HL-60 (cell line): ENCODE measurements at regions not wholly inside any gene's neighbourhood (a gene's known extent, or its start where the extent isn't known, plus 50 kb on each side); places are given as distances from the start of the nearest gene placed in this dataset.

Source experiments
- DNase-seq, 2 experiments: peaks; one replicate each; pipeline ENCODE4 v3.0.0-alpha.2; 2010 to 2020; ENCODE audit warnings: low read depth in 1 of 2, low spot score in 1 of 2
- H3K27ac ChIP-seq: fragments of 250-450 bp; sonication (Bioruptor Pico); replicated peaks from 2 replicates; pipeline ENCODE4 v1.5.1; 2020; ENCODE audit warnings: mild to moderate bottlenecking, moderate library complexity
- H3K27me3 ChIP-seq: fragments of 250-450 bp; sonication (Bioruptor Pico); 2 replicates; pipeline ENCODE4 v1.5.1; 2021; ENCODE audit warnings: mild to moderate bottlenecking, moderate library complexity; ENCODE audit not compliant: insufficient read depth, poor library complexity, severe bottlenecking
- H3K4me3 ChIP-seq: replicated peaks from 2 replicates; pipeline ENCODE4 v1.5.1; 2011; ENCODE audit warnings: mild to moderate bottlenecking, control low read depth, low read length; ENCODE audit not compliant: insufficient read depth
- GABPA ChIP-seq: IDR thresholded peaks from 2 replicates; pipeline ENCODE4 v1.6.1; 2012; ENCODE audit warnings: low read depth
- POLR2AphosphoS5 ChIP-seq: IDR thresholded peaks from 2 replicates; pipeline ENCODE4 v1.6.1; 2012; ENCODE audit warnings: low read depth
- SPI1 ChIP-seq: IDR thresholded peaks from 2 replicates; pipeline ENCODE4 v1.6.1; 2012; ENCODE audit warnings: low read depth, mild to moderate bottlenecking, borderline replicate concordance
- TF ChIP-seq, protein P1 (sequence below): IDR thresholded peaks from one replicate; pipeline ENCODE4 v1.5.1; 2011; ENCODE audit warnings: low read length, control low read depth, inconsistent platforms; ENCODE audit not compliant: insufficient read depth
- TF ChIP-seq, protein P2 (sequence below): IDR thresholded peaks from 2 replicates; pipeline ENCODE4 v1.6.1; 2012; ENCODE audit warnings: low read depth; ENCODE audit not compliant: insufficient replicate concordance

DNA sequence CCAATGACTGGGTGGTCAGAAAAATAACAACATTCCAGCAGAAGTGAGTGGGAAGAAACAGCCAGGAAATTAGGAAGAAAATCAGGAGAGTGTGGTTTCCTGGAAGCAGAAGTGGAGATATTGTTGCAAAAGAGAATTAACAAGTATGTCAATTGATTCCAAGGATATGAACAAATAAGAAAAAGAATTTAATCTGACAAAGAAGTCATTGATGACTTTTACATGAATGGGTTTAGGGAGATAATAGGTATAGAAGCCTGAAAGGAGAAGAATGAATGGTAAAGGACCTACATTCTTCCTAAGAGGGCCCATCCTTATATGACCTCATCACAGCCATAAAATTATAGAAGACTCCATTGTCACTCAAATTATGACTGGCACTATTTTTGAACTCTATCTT lies 1440.1 kb downstream of the OTOL1 start:
- no peak for DNase-seq
- TF ChIP-seq, protein P1, sequence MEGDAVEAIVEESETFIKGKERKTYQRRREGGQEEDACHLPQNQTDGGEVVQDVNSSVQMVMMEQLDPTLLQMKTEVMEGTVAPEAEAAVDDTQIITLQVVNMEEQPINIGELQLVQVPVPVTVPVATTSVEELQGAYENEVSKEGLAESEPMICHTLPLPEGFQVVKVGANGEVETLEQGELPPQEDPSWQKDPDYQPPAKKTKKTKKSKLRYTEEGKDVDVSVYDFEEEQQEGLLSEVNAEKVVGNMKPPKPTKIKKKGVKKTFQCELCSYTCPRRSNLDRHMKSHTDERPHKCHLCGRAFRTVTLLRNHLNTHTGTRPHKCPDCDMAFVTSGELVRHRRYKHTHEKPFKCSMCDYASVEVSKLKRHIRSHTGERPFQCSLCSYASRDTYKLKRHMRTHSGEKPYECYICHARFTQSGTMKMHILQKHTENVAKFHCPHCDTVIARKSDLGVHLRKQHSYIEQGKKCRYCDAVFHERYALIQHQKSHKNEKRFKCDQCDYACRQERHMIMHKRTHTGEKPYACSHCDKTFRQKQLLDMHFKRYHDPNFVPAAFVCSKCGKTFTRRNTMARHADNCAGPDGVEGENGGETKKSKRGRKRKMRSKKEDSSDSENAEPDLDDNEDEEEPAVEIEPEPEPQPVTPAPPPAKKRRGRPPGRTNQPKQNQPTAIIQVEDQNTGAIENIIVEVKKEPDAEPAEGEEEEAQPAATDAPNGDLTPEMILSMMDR: no peak
- TF ChIP-seq, protein P2, sequence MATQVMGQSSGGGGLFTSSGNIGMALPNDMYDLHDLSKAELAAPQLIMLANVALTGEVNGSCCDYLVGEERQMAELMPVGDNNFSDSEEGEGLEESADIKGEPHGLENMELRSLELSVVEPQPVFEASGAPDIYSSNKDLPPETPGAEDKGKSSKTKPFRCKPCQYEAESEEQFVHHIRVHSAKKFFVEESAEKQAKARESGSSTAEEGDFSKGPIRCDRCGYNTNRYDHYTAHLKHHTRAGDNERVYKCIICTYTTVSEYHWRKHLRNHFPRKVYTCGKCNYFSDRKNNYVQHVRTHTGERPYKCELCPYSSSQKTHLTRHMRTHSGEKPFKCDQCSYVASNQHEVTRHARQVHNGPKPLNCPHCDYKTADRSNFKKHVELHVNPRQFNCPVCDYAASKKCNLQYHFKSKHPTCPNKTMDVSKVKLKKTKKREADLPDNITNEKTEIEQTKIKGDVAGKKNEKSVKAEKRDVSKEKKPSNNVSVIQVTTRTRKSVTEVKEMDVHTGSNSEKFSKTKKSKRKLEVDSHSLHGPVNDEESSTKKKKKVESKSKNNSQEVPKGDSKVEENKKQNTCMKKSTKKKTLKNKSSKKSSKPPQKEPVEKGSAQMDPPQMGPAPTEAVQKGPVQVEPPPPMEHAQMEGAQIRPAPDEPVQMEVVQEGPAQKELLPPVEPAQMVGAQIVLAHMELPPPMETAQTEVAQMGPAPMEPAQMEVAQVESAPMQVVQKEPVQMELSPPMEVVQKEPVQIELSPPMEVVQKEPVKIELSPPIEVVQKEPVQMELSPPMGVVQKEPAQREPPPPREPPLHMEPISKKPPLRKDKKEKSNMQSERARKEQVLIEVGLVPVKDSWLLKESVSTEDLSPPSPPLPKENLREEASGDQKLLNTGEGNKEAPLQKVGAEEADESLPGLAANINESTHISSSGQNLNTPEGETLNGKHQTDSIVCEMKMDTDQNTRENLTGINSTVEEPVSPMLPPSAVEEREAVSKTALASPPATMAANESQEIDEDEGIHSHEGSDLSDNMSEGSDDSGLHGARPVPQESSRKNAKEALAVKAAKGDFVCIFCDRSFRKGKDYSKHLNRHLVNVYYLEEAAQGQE: no peak
- TF ChIP-seq SPI1 (no peak), POLR2AphosphoS5 (no peak), GABPA (no peak)
- H3K27me3 ChIP-seq: no peaks in the 10 kb centered on the region
- no peak overlapping the region for H3K4me3 ChIP-seq
- H3K27ac ChIP-seq: no peak overlapping the region

DNA sequence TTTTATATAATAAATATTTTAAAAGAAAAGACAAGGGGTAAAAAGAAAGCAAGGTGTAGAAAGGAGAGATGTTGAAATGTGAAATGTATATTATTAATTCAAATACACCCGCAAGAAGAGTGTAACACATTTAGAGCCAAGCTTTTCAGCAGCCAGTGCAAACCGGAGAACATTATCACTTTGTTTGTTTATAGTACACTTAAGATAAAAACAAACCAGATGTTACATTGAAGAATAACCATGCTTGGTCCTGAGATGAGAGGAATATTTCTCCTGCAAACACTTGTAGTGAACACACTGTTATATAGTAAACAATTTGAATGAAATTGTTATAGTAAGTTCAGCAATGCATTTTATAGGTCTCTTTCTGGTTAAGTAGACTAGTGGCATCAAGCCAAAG lies 1441.5 kb downstream of the OTOL1 start:
- DNase-seq: no peak
- Histone ChIP-seq H3K4me3 (no peak overlapping the region), H3K27me3 (no peaks in the 10 kb centered on the region), H3K27ac (no peak overlapping the region)
- TF ChIP-seq POLR2AphosphoS5 (no peak), SPI1 (no peak), GABPA (no peak)
- TF ChIP-seq, protein P1: no peak
- TF ChIP-seq, protein P2: no peak

DNA sequence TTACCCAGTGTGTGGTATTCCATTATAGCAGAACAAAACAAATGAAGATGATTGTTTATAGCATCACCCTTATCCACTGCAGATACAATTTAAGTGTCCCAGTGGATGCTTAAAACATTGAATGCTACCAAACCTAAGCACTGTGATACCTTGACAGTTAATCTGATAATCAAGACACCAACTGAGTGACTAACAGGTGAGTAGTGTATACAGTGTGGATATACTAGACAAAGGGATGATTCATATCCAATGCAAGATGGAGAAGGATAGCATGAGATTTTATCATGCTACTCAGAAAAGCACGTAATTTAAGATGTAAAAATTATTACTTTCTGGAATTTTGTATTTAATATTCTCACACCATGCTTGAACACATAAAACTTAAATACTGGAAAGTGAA lies 1449.0 kb downstream of the OTOL1 start:
- H3K4me3 ChIP-seq: no peak overlapping the region
- H3K27me3 ChIP-seq: no peaks in the 10 kb centered on the region
- no peak overlapping the region for H3K27ac ChIP-seq
- no peak for TF ChIP-seq GABPA
- TF ChIP-seq, protein P2: no peak
- DNase-seq: no peak

DNA sequence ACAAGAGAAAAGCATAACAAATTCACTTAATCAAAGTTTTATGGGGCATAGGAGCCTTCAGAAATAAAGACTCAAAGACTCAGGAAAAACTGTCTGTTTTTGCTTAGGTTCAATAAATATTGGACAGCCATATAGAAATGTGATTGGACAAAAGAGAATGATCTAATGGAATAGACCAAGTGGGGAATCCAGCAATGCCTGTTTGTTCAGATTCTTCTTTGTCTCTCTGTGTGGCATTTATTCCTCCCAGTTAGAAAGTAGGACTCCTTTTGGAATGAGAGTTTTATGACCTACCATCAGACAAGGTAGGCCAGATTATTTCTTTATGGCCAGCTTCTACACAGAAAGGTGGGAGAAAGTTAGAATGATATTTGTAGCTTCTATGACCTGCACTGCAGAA lies 1460.1 kb downstream of the OTOL1 start:
- no peak for TF ChIP-seq SPI1
- no peak for TF ChIP-seq POLR2AphosphoS5
- no peak for TF ChIP-seq GABPA
- TF ChIP-seq, protein P2: no peak
- TF ChIP-seq, protein P1: no peak
- no peak for DNase-seq
- no peak overlapping the region for H3K4me3 ChIP-seq
- no peak overlapping the region for H3K27ac ChIP-seq
- no peaks in the 10 kb centered on the region for H3K27me3 ChIP-seq
